A549 (cell line): ENCODE measurements at regions not wholly inside any gene's neighbourhood (a gene's known extent, or its start where the extent isn't known, plus 50 kb on each side); places are given as distances from the start of the nearest gene placed in this dataset.

Experiments used
- ATAC-seq, 2 experiments: fragments of 200-7000 bp in 1 of 2; fragments of >200 bp in 1 of 2; cut with Nextera tagmentation in 1 of 2; cut with Tn5 transposase in 1 of 2; 3 replicates each; pipeline versions ENCODE4 v1.8.0 to v1.9.1; 2018 to 2020; ENCODE audit warnings: mild to moderate bottlenecking in 1 of 2, moderate library complexity in 1 of 2
- CTCF ChIA-PET: fragments of 300-600 bp; sonication (Branson Sonifier 250); formaldehyde crosslinking; extraction: SDS; loops from one replicate; lab custom pipeline; 2021; ENCODE audit warnings: antibody characterized with exemption, inconsistent platforms; lab: Yijun Ruan, JAX
- POLR2A ChIA-PET: fragments of 350-600 bp; formaldehyde crosslinking; extraction: SDS; loops from one replicate; lab custom pipeline; 2021; ENCODE audit warnings: antibody characterized with exemption, inconsistent platforms; lab: Yijun Ruan, JAX
- DNase-seq, 2 experiments: peaks; one replicate each; pipeline versions ENCODE4 v3.0.0 to v3.0.0-alpha.2; 2011 to 2016; ENCODE audit warnings: low read depth in 1 of 2, low spot score in 1 of 2
- FAIRE-seq: peaks from 2 replicates; lab custom pipeline; 2011; peaks lifted over from hg19 to GRCh38; lab: Jason Lieb, UNC
- H3K27ac ChIP-seq, 2 experiments: fragments of >200 bp; sonication (Bioruptor Twin); formaldehyde crosslinking; 3 replicates each; pipeline ENCODE4 v1.5.1; 2016 to 2017
- H3K4me1 ChIP-seq: fragments of >200 bp; sonication (Bioruptor Twin); formaldehyde crosslinking; 3 replicates; pipeline ENCODE4 v1.6.1; 2016
- H3K4me2 ChIP-seq: fragments of >200 bp; sonication (Bioruptor Twin); formaldehyde crosslinking; 3 replicates; pipeline ENCODE4 v1.6.1; 2016
- H3K4me3 ChIP-seq: fragments of >200 bp; sonication (Bioruptor Twin); formaldehyde crosslinking; 3 replicates; pipeline ENCODE4 v1.5.1; 2016
- H3K9me3 ChIP-seq: fragments of >200 bp; sonication (Bioruptor Twin); formaldehyde crosslinking; 3 replicates; pipeline ENCODE4 v1.6.1; 2016
- BCL3 ChIP-seq: fragments of >200 bp; sonication (Bioruptor Twin); formaldehyde crosslinking; IDR thresholded peaks from 3 replicates; pipeline ENCODE4 v1.6.1; 2016
- BHLHE40 ChIP-seq: IDR thresholded peaks from 2 replicates; pipeline ENCODE4 v1.6.1; 2012; ENCODE audit warnings: low read depth, low read length, inconsistent platforms
- CEBPB ChIP-seq, 2 experiments: fragments of >200 bp in 1 of 2; sonication (Bioruptor Twin) in 1 of 2; formaldehyde crosslinking in 1 of 2; IDR thresholded peaks; 2 replicates each; pipeline ENCODE4 v1.6.1; 2012 to 2016
- CTCF ChIP-seq: fragments of >200 bp; sonication (Bioruptor Twin); formaldehyde crosslinking; IDR thresholded peaks from 3 replicates; pipeline ENCODE4 v1.5.1; 2016
- ELK1 ChIP-seq: fragments of 150-350 bp; IDR thresholded peaks from 2 replicates; pipeline ENCODE4 v1.6.1; 2014; ENCODE audit warnings: low read depth, mild to moderate bottlenecking, low read length
- FOSL2 ChIP-seq, 2 experiments: fragments of 450-650 bp in 1 of 2; fragments of >200 bp in 1 of 2; sonication (Bioruptor Twin) in 1 of 2; formaldehyde crosslinking; IDR thresholded peaks; 2 replicates each; pipeline versions ENCODE4 v1.5.0 to v1.6.1; 2016 to 2020; ENCODE audit warnings: mild to moderate bottlenecking in 1 of 2, moderate library complexity in 1 of 2
- GATA3 ChIP-seq: IDR thresholded peaks from 2 replicates; pipeline ENCODE4 v1.6.1; 2012; ENCODE audit warnings: borderline replicate concordance
- HES2 ChIP-seq: fragments of >200 bp; sonication (Bioruptor Twin); formaldehyde crosslinking; IDR thresholded peaks from 2 replicates; pipeline ENCODE4 v1.6.1; 2016
- HMGXB4 ChIP-seq: fragments of 250-450 bp; sonication (Bioruptor Pico); IDR thresholded peaks from 2 replicates; pipeline ENCODE4 v1.5.0; 2021; ENCODE audit warnings: mild to moderate bottlenecking, moderate library complexity, borderline replicate concordance
- HOXA7 ChIP-seq: fragments of 250-450 bp; sonication (Bioruptor Pico); IDR thresholded peaks from 2 replicates; pipeline ENCODE4 v1.5.0; 2020; ENCODE audit warnings: mild to moderate bottlenecking, moderate library complexity
- HOXB13 ChIP-seq: fragments of 250-450 bp; sonication (Bioruptor Pico); IDR thresholded peaks from 2 replicates; pipeline ENCODE4 v1.5.0; 2020; ENCODE audit warnings: low read depth, mild to moderate bottlenecking, moderate library complexity
- JUNB ChIP-seq: fragments of >200 bp; sonication (Bioruptor Twin); formaldehyde crosslinking; IDR thresholded peaks from 2 replicates; pipeline ENCODE4 v1.6.1; 2016
- MAZ ChIP-seq: fragments of 150-350 bp; IDR thresholded peaks from 2 replicates; pipeline ENCODE4 v1.6.1; 2014; ENCODE audit warnings: antibody characterized with exemption, low read depth, low read length, borderline replicate concordance
- NPAS2 ChIP-seq: fragments of 250-450 bp; sonication (Bioruptor Pico); IDR thresholded peaks from 2 replicates; pipeline ENCODE4 v1.8.0; 2022; ENCODE audit warnings: mild to moderate bottlenecking, moderate library complexity, borderline replicate concordance
- POLR2A ChIP-seq: IDR thresholded peaks from 2 replicates; pipeline ENCODE4 v1.6.1; 2012; ENCODE audit warnings: mild to moderate bottlenecking, low read length
- RARB ChIP-seq: fragments of 250-450 bp; sonication (Bioruptor Pico); IDR thresholded peaks from 2 replicates; pipeline ENCODE4 v1.8.0; 2021; ENCODE audit warnings: mild to moderate bottlenecking, moderate library complexity
- RFX5 ChIP-seq: fragments of 450-650 bp; IDR thresholded peaks from 2 replicates; pipeline ENCODE4 v1.7.1; 2014; ENCODE audit warnings: antibody characterized with exemption, mild to moderate bottlenecking, moderate library complexity
- RNF2 ChIP-seq: fragments of 200-600 bp; sonication (generic); IDR thresholded peaks from 2 replicates; pipeline ENCODE4 v1.6.1; 2016; ENCODE audit warnings: low read depth, mild to moderate bottlenecking, antibody characterized with exemption, moderate library complexity, borderline replicate concordance
- SREBF2 ChIP-seq: fragments of 450-650 bp; IDR thresholded peaks from 2 replicates; pipeline ENCODE4 v1.6.1; 2014; ENCODE audit warnings: mild to moderate bottlenecking, moderate library complexity
- TFCP2L1 ChIP-seq: fragments of 250-450 bp; sonication (Bioruptor Pico); IDR thresholded peaks from 2 replicates; pipeline ENCODE4 v1.5.0; 2021; ENCODE audit warnings: mild to moderate bottlenecking
- USF2 ChIP-seq: fragments of 450-650 bp; IDR thresholded peaks from 2 replicates; pipeline ENCODE4 v1.6.1; 2014; ENCODE audit warnings: antibody characterized with exemption
- WGBS: methylation state at CpG from one replicate; pipeline ENCODE4 v1.1.6; 2017; ENCODE audit errors: missing lambda C conversion rate; 5-methylcytosine and 5-hydroxymethylcytosine counted together

GRCh38 chr21:41010101-41010435 lies 157.9 kb upstream of the BACE2 start:
- Histone ChIP-seq H3K4me3 (no peak overlapping the region), H3K4me1 (no peaks in the 10 kb centered on the region), H3K9me3 (no peaks in the 10 kb centered on the region), H3K27ac (no peak overlapping the region), H3K4me2 (no peak overlapping the region)
- WGBS: 5% methylated on average over 6 of the region's 6 CpGs
- CTCF ChIA-PET: no interaction called here
- POLR2A ChIA-PET: no interaction called here
- ATAC-seq: no peak
- no peak for TF ChIP-seq USF2
- no peak for TF ChIP-seq ELK1
- TF ChIP-seq BCL3: no peak
- TF ChIP-seq RFX5: no peak
- TF ChIP-seq HOXA7 (CRISPR knock-in tag): no peak
- no peak for TF ChIP-seq FOSL2 (IDR thresholded peaks at IDR 0.05)
- no peak for TF ChIP-seq FOSL2 (CRISPR knock-in tag; IDR thresholded peaks at IDR 0.05)
- TF ChIP-seq CTCF: no peak
- TF ChIP-seq BHLHE40: no peak
- TF ChIP-seq HMGXB4 (CRISPR knock-in tag): no peak
- no peak for DNase-seq
- no peak for FAIRE-seq

GRCh38 chr21:41011098-41011731 lies 156.7 kb upstream of the BACE2 start:
- no peaks in the 10 kb centered on the region for H3K4me1 ChIP-seq
- ChIA-PET POLR2A (no interaction called here), CTCF (no interaction called here)
- H3K27ac ChIP-seq: no peak overlapping the region
- DNase-seq (no peak), FAIRE-seq (no peak), ATAC-seq (no peak)
- no peaks in the 10 kb centered on the region for H3K9me3 ChIP-seq
- 22% methylated on average over 12 of the region's 16 CpGs for WGBS
- TF ChIP-seq RARB (CRISPR knock-in tag): no peak
- no peak for TF ChIP-seq GATA3
- no peak for TF ChIP-seq NPAS2 (CRISPR knock-in tag)
- TF ChIP-seq RNF2: no peak
- no peak for TF ChIP-seq TFCP2L1 (CRISPR knock-in tag)
- no peak for TF ChIP-seq MAZ
- H3K4me2 ChIP-seq: no peak overlapping the region
- no peak overlapping the region for H3K4me3 ChIP-seq

- POLR2A ChIA-PET: no interaction called here
- FAIRE-seq: no peak
- 32% methylated on average over 12 of the region's 16 CpGs for WGBS
Measured at GRCh38 chr21:41011951-41012366, 156.0 kb upstream of the BACE2 start.

More at GRCh38 chr21:41011951-41012366, 156.0 kb upstream of the BACE2 start:
- DNase-seq (no peak), ATAC-seq (no peak)
- no peak overlapping the region for H3K4me2 ChIP-seq
- no peak overlapping the region for H3K4me3 ChIP-seq
- no peak overlapping the region for H3K27ac ChIP-seq
- no peaks in the 10 kb centered on the region for H3K4me1 ChIP-seq
- no peaks in the 10 kb centered on the region for H3K9me3 ChIP-seq
- TF ChIP-seq HES2 (no peak), SREBF2 (no peak), POLR2A (no peak), HOXB13 (CRISPR knock-in tag) (no peak), RFX5 (no peak), CEBPB (IDR thresholded peaks at IDR 0.05) (no peak), GATA3 (no peak), JUNB (no peak), CTCF (no peak)
- TF ChIP-seq, all 56 proteins: peak for 0
- CTCF ChIA-PET: no interaction called here
